NCI-H82 (cell line): ENCODE measurements at regions not wholly inside any gene's neighbourhood (a gene's known extent, or its start where the extent isn't known, plus 50 kb on each side); places are given as distances from the start of the nearest gene placed in this dataset.

ENCODE experiments used
- DNase-seq: peaks from one replicate; lab custom pipeline; 2025; lab: John Stamatoyannopoulos, UW

DNA sequence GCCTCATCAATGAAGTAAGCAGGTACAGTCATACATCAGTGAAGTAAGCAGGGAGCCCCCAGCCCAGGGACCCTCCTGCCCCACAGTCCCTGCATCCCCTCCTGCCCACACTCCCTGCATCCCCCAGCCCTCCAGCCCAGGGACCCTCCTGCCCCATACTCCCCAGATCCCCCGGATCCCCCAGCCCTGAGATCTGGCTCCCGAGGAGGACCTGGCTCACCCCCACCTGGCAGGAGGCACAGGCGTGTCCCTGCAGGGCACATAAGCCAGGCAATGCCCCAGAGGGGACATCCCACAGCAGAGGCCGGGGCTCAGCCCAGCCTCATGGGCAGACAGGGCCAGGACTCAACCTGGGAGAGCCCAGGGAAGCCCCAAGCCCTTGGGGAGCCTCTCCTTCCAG is 53.6 kb upstream of the TPM4 start:
- DNase-seq: no peak

DNA sequence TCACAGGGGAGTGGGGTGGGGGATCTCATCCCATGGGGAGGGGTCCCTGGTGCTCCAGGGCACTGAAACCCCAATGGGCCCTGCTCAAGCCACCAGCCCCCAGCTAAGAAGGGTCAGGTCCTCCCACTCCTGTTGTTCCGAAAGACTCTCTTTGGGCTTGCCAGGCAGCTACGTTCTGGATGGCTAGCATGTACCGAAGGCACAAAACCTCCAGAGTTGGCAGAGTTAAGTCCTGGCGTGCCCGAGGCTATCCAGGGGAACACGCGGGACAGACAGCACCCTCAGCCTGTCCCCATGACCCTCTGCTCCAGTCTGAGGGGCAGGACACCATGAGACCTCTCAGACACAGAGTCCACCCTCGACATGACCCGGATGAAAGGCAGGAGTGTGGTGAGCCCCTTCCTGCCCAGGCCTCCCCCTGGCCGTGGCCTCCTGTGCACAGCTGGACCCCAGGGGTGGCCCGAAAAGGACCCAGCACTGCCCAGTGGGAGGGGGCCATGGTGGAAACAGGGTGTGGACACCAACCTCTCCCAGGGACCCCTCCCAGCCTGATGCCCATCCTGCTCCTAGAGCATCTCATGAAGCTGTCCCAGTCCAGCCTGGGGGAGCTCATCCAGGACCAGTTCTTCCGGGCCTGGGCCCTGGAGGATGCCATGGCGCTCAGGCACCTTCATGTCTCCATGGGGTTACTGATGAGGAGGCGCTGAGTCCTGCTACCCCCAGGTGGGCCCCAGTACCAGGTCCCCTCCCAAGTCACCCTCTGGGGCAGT is 53.0 kb upstream of the TPM4 start:
- no peak for DNase-seq

DNA sequence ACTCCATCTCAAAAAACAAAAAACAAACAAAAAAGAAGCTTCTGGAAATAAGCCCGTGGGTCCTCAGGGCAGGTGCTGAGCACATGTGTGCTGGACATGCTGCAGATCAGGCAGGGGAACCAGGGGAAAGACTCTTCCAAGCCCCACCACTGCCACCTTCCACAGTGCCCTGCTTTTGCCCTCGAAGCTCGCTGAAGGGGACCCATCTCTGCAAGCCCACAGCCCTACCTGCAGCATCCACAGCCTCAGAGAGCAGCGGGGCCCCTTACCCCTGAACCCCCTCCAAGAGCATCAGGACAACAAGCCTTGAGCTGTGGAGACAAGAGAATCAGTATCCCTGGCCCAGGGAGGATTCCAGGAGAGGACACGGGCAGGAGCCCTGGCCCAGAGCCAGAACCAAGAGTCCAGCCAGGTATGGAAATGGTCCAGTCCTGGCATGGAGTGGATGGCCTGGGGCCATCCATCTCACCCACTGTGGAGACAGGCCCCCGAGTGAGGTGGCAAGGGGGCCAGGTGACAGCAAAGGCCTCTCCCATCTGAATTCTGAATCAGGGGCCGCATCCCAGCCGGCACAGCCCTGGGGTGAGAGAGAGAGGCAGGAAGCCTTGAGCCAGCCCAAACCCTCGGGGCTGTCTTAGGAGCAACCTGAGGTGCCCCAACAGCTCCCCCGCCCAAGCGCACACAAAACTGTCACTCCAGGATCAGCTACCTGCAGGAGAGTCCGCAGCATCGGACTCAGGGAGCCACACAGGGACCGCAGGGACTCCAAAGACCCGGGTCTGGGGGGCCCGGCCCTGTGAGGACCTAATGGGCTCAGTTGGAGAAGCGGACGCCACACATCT is 51.8 kb upstream of the TPM4 start:
- DNase-seq: no peak

DNA sequence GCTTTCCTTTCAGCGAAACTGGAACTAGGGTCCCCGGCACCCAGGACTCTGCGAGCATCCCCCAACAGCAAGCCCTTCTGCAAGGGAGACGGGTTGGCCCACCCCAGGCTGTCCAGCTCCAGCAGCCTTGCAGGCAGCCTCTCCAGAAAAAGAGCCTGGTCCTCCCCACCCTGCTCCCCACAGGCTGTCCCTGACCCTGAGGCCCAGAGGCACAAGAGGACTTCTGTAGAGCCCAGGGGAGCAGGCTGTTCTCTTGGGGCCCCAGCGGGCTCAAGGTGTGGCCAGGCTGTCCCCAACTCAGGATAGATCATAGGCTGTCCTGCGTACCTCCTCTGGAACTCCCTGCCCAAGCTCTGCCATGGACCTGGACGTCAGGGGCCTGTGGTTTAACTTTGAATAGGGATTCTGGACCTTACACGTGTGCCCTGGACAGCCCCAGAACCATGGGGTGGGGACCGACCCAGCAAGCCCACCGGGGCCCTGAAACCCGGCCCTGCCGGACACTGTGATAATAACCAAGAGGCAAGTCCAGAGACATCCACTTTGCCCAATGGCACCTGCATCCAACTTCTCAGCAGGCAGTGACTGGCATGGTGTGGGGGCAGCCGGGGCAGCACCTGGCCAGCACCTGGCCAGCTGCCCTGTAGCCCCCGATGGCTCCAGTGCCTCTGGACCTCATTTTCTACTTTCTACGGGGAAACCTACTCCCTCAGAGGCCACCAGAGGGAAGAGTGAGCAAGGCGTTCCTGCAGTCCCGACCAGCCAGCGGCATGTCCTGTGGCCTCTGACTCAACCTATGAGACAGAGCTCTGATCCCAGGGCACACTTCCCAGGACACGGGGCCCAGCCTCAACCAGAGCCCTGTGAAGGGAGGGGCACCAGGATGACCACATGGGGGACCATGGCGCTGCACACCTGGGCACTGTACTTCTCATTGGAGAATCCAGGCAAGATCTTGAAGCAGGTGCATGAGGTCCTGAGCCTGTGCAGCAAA is 50.9 kb upstream of the TPM4 start:
- peak; percentile 56 for DNase-seq

DNA sequence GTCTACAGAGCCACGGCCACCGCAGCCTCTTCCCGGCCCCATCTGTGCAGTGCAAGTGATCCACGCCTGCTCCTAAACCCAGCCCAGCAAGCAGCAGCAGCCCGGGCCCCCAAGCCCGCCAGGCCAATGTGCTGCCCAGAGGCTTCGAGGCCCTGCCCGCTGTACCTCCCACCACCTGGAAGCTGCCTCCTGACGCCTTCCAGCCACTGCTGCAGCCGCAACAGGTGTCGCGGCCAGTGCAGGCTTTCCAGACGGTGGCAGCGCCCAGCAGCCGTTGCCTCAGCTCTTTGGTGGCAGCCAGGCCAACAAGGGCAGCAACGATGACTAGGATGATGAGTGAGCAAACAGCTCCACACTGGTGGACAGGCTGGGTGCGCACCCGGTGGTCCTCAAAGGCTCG is 50.2 kb upstream of the TPM4 start:
- no peak for DNase-seq
